K562 (cell line): ENCODE measurements at regions not wholly inside any gene's neighbourhood (a gene's known extent, or its start where the extent isn't known, plus 50 kb on each side); places are given as distances from the start of the nearest gene placed in this dataset.

Experiments
- ARID3A ChIP-seq: IDR thresholded peaks from 2 replicates; pipeline ENCODE4 v1.6.1; 2012; ENCODE audit warnings: low read depth, low read length, improper control_type of control experiment, borderline replicate concordance
- ATF4 ChIP-seq: fragments of 450-650 bp; formaldehyde crosslinking; IDR thresholded peaks from 2 replicates; pipeline ENCODE4 v1.4.0; 2022; ENCODE audit warnings: mild to moderate bottlenecking, moderate library complexity
- ETV5 ChIP-seq: sonication (generic); formaldehyde crosslinking; IDR thresholded peaks from 2 replicates; pipeline ENCODE4 v1.4.0; 2020; ENCODE audit warnings: low read depth, mild to moderate bottlenecking, missing genetic modification reagents
- FOSL1 ChIP-seq: fragments of 200-800 bp; sonication (Bioruptor generic); conservative IDR thresholded peaks from 2 replicates; pipeline ENCODE4 v1.6.1; 2016; ENCODE audit warnings: missing genetic modification characterization, missing compliant biosample characterization
- HBP1 ChIP-seq: fragments of 450-650 bp; formaldehyde crosslinking; IDR thresholded peaks from 2 replicates; pipeline ENCODE4 v1.4.0; 2022; ENCODE audit warnings: missing genetic modification characterization
- HNRNPL ChIP-seq: fragments of 200-400 bp; formaldehyde crosslinking; IDR thresholded peaks from 2 replicates; pipeline ENCODE4 v1.6.1; 2017; ENCODE audit warnings: low read depth, mild to moderate bottlenecking, low read length
- JUND ChIP-seq, 2 experiments: IDR thresholded peaks; 2 replicates in 1 of 2; 3 replicates in 1 of 2; pipeline ENCODE4 v1.6.1; 2011; ENCODE audit warnings: borderline replicate concordance in 2 of 2, low read depth in 2 of 2, low read length in 2 of 2, improper control_type of control experiment in 1 of 2, missing biosample characterization in 1 of 2, missing genetic modification characterization in 1 of 2, missing genetic modification reagents in 1 of 2
- KDM1A ChIP-seq, 2 experiments: fragments of 450-650 bp; IDR thresholded peaks; 2 replicates each; pipeline ENCODE4 v1.6.1; 2016; ENCODE audit warnings: mild to moderate bottlenecking in 2 of 2
- MAFF ChIP-seq: IDR thresholded peaks from 2 replicates; pipeline ENCODE4 v1.6.1; 2012; ENCODE audit warnings: low read length, improper control_type of control experiment
- NFE2 ChIP-seq: IDR thresholded peaks from 2 replicates; pipeline ENCODE4 v1.6.1; 2014; ENCODE audit warnings: antibody characterized with exemption, low read depth
- POLR3G ChIP-seq: IDR thresholded peaks from 2 replicates; pipeline ENCODE4 v1.6.1; 2011; ENCODE audit not compliant: insufficient read length, insufficient replicate concordance; ENCODE audit errors: extremely low read depth
- TBL1XR1 ChIP-seq, 2 experiments: IDR thresholded peaks; 2 replicates each; pipeline ENCODE4 v1.6.1; 2012; ENCODE audit warnings: improper control_type of control experiment in 2 of 2, low read length in 2 of 2, mild to moderate bottlenecking in 1 of 2
- TEAD4 ChIP-seq, 2 experiments: sonication (generic) in 1 of 2; formaldehyde crosslinking in 1 of 2; IDR thresholded peaks; 2 replicates each; pipeline versions ENCODE4 v1.6.1 to v1.8.0; 2012 to 2022; ENCODE audit warnings: borderline replicate concordance in 1 of 2, inconsistent platforms in 1 of 2, low read length in 1 of 2, mild to moderate bottlenecking in 1 of 2, missing genetic modification reagents in 1 of 2
- TFE3 ChIP-seq: fragments of 450-650 bp; formaldehyde crosslinking; IDR thresholded peaks from 2 replicates; pipeline ENCODE4 v1.4.0; 2020; ENCODE audit warnings: mild to moderate bottlenecking, mixed read lengths

GRCh38 chr3:17891139-17891856 lies 148.9 kb upstream of the TBC1D5 start (continued):
- TF ChIP-seq MAFF, result peak; percentile 68
- no peak for TF ChIP-seq HNRNPL
- TF ChIP-seq JUND (IDR thresholded peaks at IDR 0.05; ENCODE audit: borderline replicate concordance, low read depth, low read length), result 0 out of 2 replicates have a peak, but pooled peaks have one; percentile 16
- peak; percentile 69; the same call in 1 of the 3 replicates for TF ChIP-seq JUND (tag; IDR thresholded peaks at IDR 0.05; ENCODE audit: borderline replicate concordance, low read depth, low read length)
- peak; percentile 60 for TF ChIP-seq TEAD4 (IDR thresholded peaks at IDR 0.05; ENCODE audit: low read length)
- no peak for TF ChIP-seq TEAD4 (CRISPR knock-in tag; IDR thresholded peaks at IDR 0.05; ENCODE audit: borderline replicate concordance)
- peak; percentile 83 for TF ChIP-seq NFE2
- TF ChIP-seq POLR3G, result no peak
- no peak for TF ChIP-seq TBL1XR1 (IDR thresholded peaks at IDR 0.05; ENCODE audit: low read length in 2 of 2)
- TF ChIP-seq FOSL1 (tag), result peak; percentile 64
- TF ChIP-seq KDM1A (IDR thresholded peaks at IDR 0.05), result peak; percentile 46 to 54; a peak in 1 of 4 replicates
- TF ChIP-seq HBP1 (CRISPR knock-in tag), result no peak
- no peak for TF ChIP-seq TFE3
- no peak for TF ChIP-seq ETV5 (CRISPR knock-in tag)
- TF ChIP-seq ATF4 (CRISPR knock-in tag), result no peak
- no peak for TF ChIP-seq ARID3A
